ENCODE measurements at regions not wholly inside any gene's neighbourhood (a gene's known extent, or its start where the extent isn't known, plus 50 kb on each side); places are given as distances from the start of the nearest gene placed in this dataset.

- Histone ChIP-seq H3K4me1 (no peaks in the 10 kb centered on the region), H3K4me3 (no peak overlapping the region), H3K36me3 (no peaks in the 10 kb centered on the region), H3K27me3 (ENCODE audit: low read depth) (no peaks in the 10 kb centered on the region), H3K9me3 (replicated peaks) (peaks cover 8% of the 10 kb centered on the region), H3K27ac (replicated peaks) (no peak overlapping the region)
- intact Hi-C loops (cut with micrococcal nuclease) = no loop called here
- no peak for TF ChIP-seq CTCF (IDR thresholded peaks at IDR 0.05; ENCODE audit: borderline replicate concordance)
- DNase-seq = no peak
Observed at GRCh38 chr3:177641206-177641605, 443.9 kb upstream of the TBL1XR1 start.

- Histone ChIP-seq H3K4me1 (no peaks in the 10 kb centered on the region), H3K4me3 (no peak overlapping the region), H3K27me3 (ENCODE audit: low read depth) (no peaks in the 10 kb centered on the region), H3K36me3 (no peaks in the 10 kb centered on the region), H3K9me3 (replicated peaks) (peaks cover 8% of the 10 kb centered on the region), H3K27ac (replicated peaks) (no peak overlapping the region)
- intact Hi-C loops (cut with micrococcal nuclease) = no loop called here
- TF ChIP-seq CTCF (IDR thresholded peaks at IDR 0.05; ENCODE audit: borderline replicate concordance) = no peak
- DNase-seq = no peak
Observed at GRCh38 chr3:177642042-177642803, 444.9 kb upstream of the TBL1XR1 start.

DNA sequence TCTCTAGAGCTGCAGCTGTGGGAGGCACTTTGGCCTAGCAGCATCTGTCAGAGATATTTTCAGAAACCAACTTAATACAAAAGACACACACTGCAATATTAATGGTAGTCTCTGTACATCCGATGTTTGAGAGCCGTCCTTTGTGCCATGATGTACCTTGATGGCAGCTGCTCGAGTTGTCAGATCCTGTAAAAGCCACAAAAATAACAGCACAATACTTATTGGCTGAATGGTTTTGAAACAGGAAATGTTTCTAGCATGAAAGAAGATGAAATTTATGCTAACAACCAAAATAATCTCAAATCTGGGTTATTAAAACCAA, 445.5 kb upstream of the TBL1XR1 start:
- intact Hi-C loops (cut with micrococcal nuclease) = no loop called here
- Histone ChIP-seq H3K4me3 (no peak overlapping the region), H3K4me1 (no peaks in the 10 kb centered on the region), H3K36me3 (no peaks in the 10 kb centered on the region), H3K9me3 (replicated peaks) (peaks cover 8% of the 10 kb centered on the region), H3K27ac (replicated peaks) (no peak overlapping the region), H3K27me3 (ENCODE audit: low read depth) (no peaks in the 10 kb centered on the region)
- no peak for TF ChIP-seq CTCF (IDR thresholded peaks at IDR 0.05; ENCODE audit: borderline replicate concordance)
- no peak for DNase-seq

DNA sequence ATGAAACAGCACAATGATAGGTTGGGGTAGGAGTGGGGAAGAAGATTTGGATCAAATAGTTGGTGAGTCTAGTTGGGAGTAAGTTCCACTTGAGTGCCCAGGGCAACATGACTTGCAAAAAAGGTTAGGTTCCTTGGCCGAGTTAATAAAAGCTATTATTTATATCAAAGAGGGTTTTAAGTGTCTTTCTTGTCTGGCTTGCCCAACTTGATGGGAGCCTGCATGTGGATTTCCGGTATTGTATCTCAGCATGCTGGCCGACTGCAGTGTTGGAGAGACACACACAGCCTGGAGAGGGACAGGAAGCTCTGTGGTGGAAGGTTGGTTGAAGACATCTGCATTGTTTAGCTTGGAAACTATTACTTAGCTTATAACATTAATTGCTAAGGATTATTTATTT, 449.5 kb upstream of the TBL1XR1 start:
- no peak overlapping the region for H3K4me3 ChIP-seq
- TF ChIP-seq CTCF (IDR thresholded peaks at IDR 0.05; ENCODE audit: borderline replicate concordance) = no peak
- no peaks in the 10 kb centered on the region for H3K36me3 ChIP-seq
- H3K4me1 ChIP-seq = peaks cover 3% of the 10 kb centered on the region
- no peaks in the 10 kb centered on the region for H3K27me3 ChIP-seq (ENCODE audit: low read depth)
- DNase-seq = no peak
- intact Hi-C loops (cut with micrococcal nuclease) = no loop called here
- H3K27ac ChIP-seq (replicated peaks) = no peak overlapping the region
- H3K9me3 ChIP-seq (replicated peaks) = no peaks in the 10 kb centered on the region

DNA sequence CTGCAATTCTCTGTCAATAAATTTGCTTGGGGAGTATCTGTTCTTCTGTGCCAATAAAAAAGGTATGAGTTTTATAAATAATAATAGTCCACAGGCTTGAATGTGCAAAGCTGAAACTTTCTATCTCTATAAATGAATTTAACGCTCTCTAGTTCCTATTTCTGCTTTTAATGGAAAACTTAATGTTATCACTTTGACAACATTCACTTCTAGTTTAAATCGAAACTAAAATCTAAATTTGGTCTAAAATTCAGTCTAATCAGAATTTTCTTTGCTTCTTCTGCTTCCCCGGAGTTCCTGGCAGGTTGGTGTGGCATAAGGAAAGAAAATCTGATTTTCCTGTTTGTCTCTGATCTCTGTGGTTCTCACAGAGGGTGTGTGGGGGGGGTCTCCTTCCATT, 450.1 kb upstream of the TBL1XR1 start:
- no peaks in the 10 kb centered on the region for H3K36me3 ChIP-seq
- no peak overlapping the region for H3K4me3 ChIP-seq
- no peaks in the 10 kb centered on the region for H3K9me3 ChIP-seq (replicated peaks)
- DNase-seq = no peak
- no peak for TF ChIP-seq CTCF (IDR thresholded peaks at IDR 0.05; ENCODE audit: borderline replicate concordance)
- intact Hi-C loops (cut with micrococcal nuclease) = no loop called here
- peaks cover 9% of the 10 kb centered on the region for H3K4me1 ChIP-seq
- H3K27me3 ChIP-seq (ENCODE audit: low read depth) = no peaks in the 10 kb centered on the region
- no peak overlapping the region for H3K27ac ChIP-seq (replicated peaks)

Data from left ventricle myocardium inferior (tissue), 1 donor.